ENCODE measurements at regions not wholly inside any gene's neighbourhood (a gene's known extent, or its start where the extent isn't known, plus 50 kb on each side); places are given as distances from the start of the nearest gene placed in this dataset.

DNA sequence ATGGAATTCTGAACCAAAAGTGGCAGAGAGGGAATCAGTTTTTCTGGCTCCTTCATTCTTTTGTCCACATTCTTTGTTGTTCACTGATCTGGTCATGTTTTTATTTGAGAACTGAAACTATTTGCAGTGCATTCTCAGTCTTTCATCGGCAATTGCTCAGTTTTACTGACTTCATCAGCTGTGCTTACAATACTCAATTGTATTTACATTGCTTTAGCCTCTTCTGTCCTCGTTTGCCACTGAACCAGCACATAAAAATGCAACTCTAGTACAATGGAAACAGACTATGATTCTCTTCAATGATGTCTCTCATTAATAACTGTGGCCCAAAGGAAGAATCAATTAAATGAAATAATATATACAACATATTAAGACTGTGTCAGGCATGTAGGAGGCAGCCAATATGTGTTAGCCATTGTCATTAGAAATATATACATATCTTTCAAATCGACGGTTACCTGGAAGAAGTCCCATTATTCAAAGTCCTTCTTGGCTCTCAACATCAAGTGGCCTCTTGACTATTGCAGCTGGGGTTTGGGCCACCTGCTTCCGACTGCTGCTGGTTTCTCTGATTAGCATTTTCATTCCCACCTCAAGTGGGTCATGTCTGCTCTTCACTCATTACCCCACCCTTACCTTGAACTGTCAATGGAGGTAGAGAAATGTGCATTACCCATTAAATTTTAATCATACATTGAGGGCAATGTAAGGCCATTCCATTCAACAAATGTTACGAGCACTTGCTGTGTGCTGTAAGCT is 600.1 kb downstream of the INSC start:
- H3K36me3 ChIP-seq (ENCODE audit: insufficient read depth, low read length) = no peaks in the 10 kb centered on the region
- no peak overlapping the region for H3K4me3 ChIP-seq (ENCODE audit: low read length)
- H3K9me3 ChIP-seq (ENCODE audit: low read length) = no peaks in the 10 kb centered on the region
- no peak overlapping the region for H3K27ac ChIP-seq (ENCODE audit: low read length)
- no peak overlapping the region for H3K4me2 ChIP-seq (ENCODE audit: low read depth, low read length, poor library complexity, severe bottlenecking)
- no peak overlapping the region for H2AFZ ChIP-seq (ENCODE audit: low read length)
- no peaks in the 10 kb centered on the region for H3K4me1 ChIP-seq (ENCODE audit: low read length)
- no peaks in the 10 kb centered on the region for H3K27me3 ChIP-seq (ENCODE audit: low read length)
- no peaks in the 10 kb centered on the region for H3K79me2 ChIP-seq (ENCODE audit: low read length)
- H4K20me1 ChIP-seq (ENCODE audit: insufficient read depth, low read depth, low read length) = no peaks in the 10 kb centered on the region
- 0 out of 2 replicates have a peak, but pooled peaks cover 3% of the 10 kb centered on the region for H3K9me2 ChIP-seq (replicated peaks; ENCODE audit: insufficient read depth, low read length)
- DNase-seq = no peak
- H3K9ac ChIP-seq (ENCODE audit: low read length) = no peak overlapping the region

DNA sequence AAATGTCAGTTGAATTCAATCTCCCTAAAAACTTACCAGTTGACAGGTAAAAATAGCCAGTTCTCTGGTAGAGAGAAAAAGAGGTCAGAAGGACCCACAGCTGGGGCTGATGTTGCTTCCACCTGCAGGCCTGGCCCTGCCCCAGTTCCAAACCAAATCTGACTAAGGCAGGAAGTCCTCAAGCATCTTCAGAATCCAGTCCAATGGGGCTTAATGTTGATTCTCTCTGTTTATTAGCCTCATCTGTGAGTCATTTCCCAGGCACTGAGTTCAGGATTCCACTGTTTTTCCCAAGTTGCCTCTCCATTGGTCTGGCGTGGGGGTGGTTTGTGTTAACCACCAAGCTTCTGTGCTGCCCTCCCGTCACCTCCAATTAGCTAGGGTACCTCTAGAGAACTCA is 601.8 kb downstream of the INSC start:
- H3K79me2 ChIP-seq (ENCODE audit: low read length) = no peaks in the 10 kb centered on the region
- H3K27me3 ChIP-seq (ENCODE audit: low read length) = no peaks in the 10 kb centered on the region
- no peak overlapping the region for H3K9ac ChIP-seq (ENCODE audit: low read length)
- no peaks in the 10 kb centered on the region for H3K4me1 ChIP-seq (ENCODE audit: low read length)
- H3K9me3 ChIP-seq (ENCODE audit: low read length) = no peaks in the 10 kb centered on the region
- no peak overlapping the region for H3K4me2 ChIP-seq (ENCODE audit: low read depth, low read length, poor library complexity, severe bottlenecking)
- no peaks in the 10 kb centered on the region for H4K20me1 ChIP-seq (ENCODE audit: insufficient read depth, low read depth, low read length)
- no peak for DNase-seq
- no peak overlapping the region for H3K4me3 ChIP-seq (ENCODE audit: low read length)
- 0 out of 2 replicates have a peak, but pooled peaks cover 3% of the 10 kb centered on the region for H3K9me2 ChIP-seq (replicated peaks; ENCODE audit: insufficient read depth, low read length)
- no peak overlapping the region for H3K27ac ChIP-seq (ENCODE audit: low read length)
- H2AFZ ChIP-seq (ENCODE audit: low read length) = no peak overlapping the region
- no peaks in the 10 kb centered on the region for H3K36me3 ChIP-seq (ENCODE audit: insufficient read depth, low read length)

DNA sequence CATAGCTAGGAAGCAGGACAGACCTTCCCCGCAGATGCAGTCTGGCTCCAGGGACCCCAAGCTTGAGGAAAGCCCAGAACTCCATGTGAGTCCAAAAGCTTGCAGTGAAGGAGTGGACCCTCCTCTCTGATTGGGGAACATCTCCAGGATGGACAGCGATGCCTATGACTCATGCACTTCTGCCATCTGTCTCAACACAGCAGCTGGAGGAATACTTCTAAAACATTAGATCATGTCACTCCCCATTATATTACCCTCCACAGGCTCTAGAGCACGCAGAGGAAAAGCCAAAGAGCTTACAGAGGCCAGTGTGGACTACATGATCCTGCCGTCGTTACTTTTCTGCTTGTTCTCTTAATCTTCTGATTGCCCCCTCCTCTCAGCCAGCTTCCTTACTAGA is 605.7 kb downstream of the INSC start:
- no peak for DNase-seq
- Histone ChIP-seq H3K36me3 (ENCODE audit: insufficient read depth, low read length) (no peaks in the 10 kb centered on the region), H3K27me3 (ENCODE audit: low read length) (no peaks in the 10 kb centered on the region), H3K4me3 (ENCODE audit: low read length) (no peak overlapping the region), H4K20me1 (ENCODE audit: insufficient read depth, low read depth, low read length) (no peaks in the 10 kb centered on the region), H3K4me2 (ENCODE audit: low read depth, low read length, poor library complexity, severe bottlenecking) (no peak overlapping the region), H3K9ac (ENCODE audit: low read length) (no peak overlapping the region), H3K79me2 (ENCODE audit: low read length) (no peaks in the 10 kb centered on the region), H3K9me2 (replicated peaks; ENCODE audit: insufficient read depth, low read length) (no peaks in the 10 kb centered on the region), H3K27ac (ENCODE audit: low read length) (no peak overlapping the region), H3K9me3 (ENCODE audit: low read length) (no peaks in the 10 kb centered on the region), H3K4me1 (ENCODE audit: low read length) (no peaks in the 10 kb centered on the region), H2AFZ (ENCODE audit: low read length) (no peak overlapping the region)

DNA sequence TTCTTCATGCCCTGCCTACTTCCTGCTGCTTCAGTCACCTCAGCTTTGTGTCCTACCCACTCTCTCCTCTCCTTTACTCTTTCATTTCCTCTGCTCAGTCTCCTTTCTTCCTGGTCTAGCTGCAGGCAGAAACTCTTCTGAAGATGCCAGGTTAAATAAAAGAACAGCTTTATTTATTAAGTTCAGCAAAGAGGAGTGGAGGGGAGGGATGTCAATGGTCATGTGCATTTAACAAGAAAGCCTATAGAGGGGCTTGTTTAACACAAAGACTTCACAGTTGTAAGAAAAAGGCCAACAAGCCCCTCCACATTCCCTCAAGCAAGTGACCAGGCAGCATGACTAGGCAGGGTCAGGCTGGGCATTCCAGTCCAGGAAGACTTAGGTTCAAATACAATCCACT is 609.2 kb downstream of the INSC start:
- no peaks in the 10 kb centered on the region for H3K4me1 ChIP-seq (ENCODE audit: low read length)
- no peaks in the 10 kb centered on the region for H3K9me3 ChIP-seq (ENCODE audit: low read length)
- H3K9me2 ChIP-seq (replicated peaks; ENCODE audit: insufficient read depth, low read length) = no peaks in the 10 kb centered on the region
- no peak overlapping the region for H3K27ac ChIP-seq (ENCODE audit: low read length)
- no peaks in the 10 kb centered on the region for H4K20me1 ChIP-seq (ENCODE audit: insufficient read depth, low read depth, low read length)
- no peaks in the 10 kb centered on the region for H3K79me2 ChIP-seq (ENCODE audit: low read length)
- no peak overlapping the region for H3K9ac ChIP-seq (ENCODE audit: low read length)
- H3K4me2 ChIP-seq (ENCODE audit: low read depth, low read length, poor library complexity, severe bottlenecking) = no peak overlapping the region
- H3K4me3 ChIP-seq (ENCODE audit: low read length) = no peak overlapping the region
- H2AFZ ChIP-seq (ENCODE audit: low read length) = no peak overlapping the region
- no peak for DNase-seq
- no peaks in the 10 kb centered on the region for H3K36me3 ChIP-seq (ENCODE audit: insufficient read depth, low read length)
- H3K27me3 ChIP-seq (ENCODE audit: low read length) = no peaks in the 10 kb centered on the region

DNA sequence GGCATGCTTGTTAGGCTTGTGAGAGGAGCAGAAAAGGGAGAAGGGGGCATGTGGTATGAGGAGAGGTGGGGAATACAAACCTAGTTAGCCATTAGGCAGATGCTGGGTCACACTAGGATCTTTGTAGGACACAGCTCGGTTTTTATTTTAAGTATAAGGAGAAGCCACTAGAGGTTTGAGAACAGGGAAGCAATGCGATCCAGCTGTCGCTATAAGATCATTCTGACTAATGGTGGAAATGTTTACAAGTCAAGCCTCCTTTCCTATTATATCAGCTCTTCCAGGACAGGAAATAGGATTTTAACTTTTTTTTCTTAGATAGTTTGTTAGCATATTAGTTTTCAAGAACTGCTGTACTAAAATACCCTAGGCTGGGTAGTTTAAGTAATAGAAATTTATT is 609.9 kb downstream of the INSC start:
- no peak overlapping the region for H3K9ac ChIP-seq (ENCODE audit: low read length)
- H3K9me2 ChIP-seq (replicated peaks; ENCODE audit: insufficient read depth, low read length) = no peaks in the 10 kb centered on the region
- H4K20me1 ChIP-seq (ENCODE audit: insufficient read depth, low read depth, low read length) = no peaks in the 10 kb centered on the region
- DNase-seq = no peak
- no peak overlapping the region for H2AFZ ChIP-seq (ENCODE audit: low read length)
- H3K4me2 ChIP-seq (ENCODE audit: low read depth, low read length, poor library complexity, severe bottlenecking) = no peak overlapping the region
- no peak overlapping the region for H3K27ac ChIP-seq (ENCODE audit: low read length)
- no peak overlapping the region for H3K4me3 ChIP-seq (ENCODE audit: low read length)
- no peaks in the 10 kb centered on the region for H3K27me3 ChIP-seq (ENCODE audit: low read length)
- no peaks in the 10 kb centered on the region for H3K79me2 ChIP-seq (ENCODE audit: low read length)
- H3K4me1 ChIP-seq (ENCODE audit: low read length) = no peaks in the 10 kb centered on the region
- no peaks in the 10 kb centered on the region for H3K9me3 ChIP-seq (ENCODE audit: low read length)
- no peaks in the 10 kb centered on the region for H3K36me3 ChIP-seq (ENCODE audit: insufficient read depth, low read length)

DNA sequence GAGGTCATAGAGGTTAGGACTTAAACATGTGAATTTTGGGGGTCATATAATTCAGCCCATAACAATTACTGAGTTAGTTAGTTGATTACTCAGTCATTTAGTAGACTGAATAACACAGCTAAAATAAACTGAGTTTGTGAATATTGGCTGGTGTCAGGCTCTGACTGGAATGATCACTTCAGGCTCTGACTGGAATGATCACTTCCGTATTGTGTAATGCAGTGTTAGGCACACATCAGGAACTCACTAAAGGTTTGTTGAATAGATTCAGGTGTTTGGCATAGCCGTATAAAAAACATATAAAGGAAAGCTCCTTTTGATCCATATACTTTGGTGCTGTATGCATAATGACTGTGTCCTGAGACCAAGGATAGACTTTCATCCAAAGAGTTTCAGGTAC is 610.5 kb downstream of the INSC start:
- no peaks in the 10 kb centered on the region for H4K20me1 ChIP-seq (ENCODE audit: insufficient read depth, low read depth, low read length)
- no peaks in the 10 kb centered on the region for H3K79me2 ChIP-seq (ENCODE audit: low read length)
- H3K36me3 ChIP-seq (ENCODE audit: insufficient read depth, low read length) = no peaks in the 10 kb centered on the region
- H3K4me3 ChIP-seq (ENCODE audit: low read length) = no peak overlapping the region
- H3K9me3 ChIP-seq (ENCODE audit: low read length) = no peaks in the 10 kb centered on the region
- no peak overlapping the region for H3K27ac ChIP-seq (ENCODE audit: low read length)
- H3K9me2 ChIP-seq (replicated peaks; ENCODE audit: insufficient read depth, low read length) = no peaks in the 10 kb centered on the region
- H2AFZ ChIP-seq (ENCODE audit: low read length) = no peak overlapping the region
- no peaks in the 10 kb centered on the region for H3K4me1 ChIP-seq (ENCODE audit: low read length)
- H3K9ac ChIP-seq (ENCODE audit: low read length) = no peak overlapping the region
- no peak for DNase-seq
- H3K4me2 ChIP-seq (ENCODE audit: low read depth, low read length, poor library complexity, severe bottlenecking) = no peak overlapping the region
- no peaks in the 10 kb centered on the region for H3K27me3 ChIP-seq (ENCODE audit: low read length)

DNA sequence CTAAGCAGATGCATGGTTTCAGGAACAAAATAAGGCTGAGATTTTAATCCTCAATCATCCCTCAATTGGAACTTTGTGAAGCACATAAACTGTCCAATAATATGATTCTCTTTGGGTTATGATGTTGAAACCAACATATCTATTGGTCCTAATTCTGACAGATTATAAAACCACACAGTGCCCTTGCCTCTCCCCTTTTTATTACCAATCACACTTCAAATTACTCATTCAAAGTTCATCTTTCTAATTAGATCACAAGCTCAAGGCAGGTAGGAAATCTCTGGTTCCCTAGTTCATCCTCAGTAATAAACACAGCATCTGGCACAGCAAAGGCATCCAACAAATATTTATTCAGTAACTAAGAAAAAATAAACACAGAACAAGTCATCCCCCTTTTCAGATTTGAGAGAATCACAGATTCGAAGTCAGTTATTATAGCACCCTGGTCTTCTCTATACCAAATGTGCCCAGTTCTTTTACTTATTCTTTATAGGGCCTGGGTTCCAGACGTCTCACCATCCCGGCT is 611.6 kb downstream of the INSC start:
- Histone ChIP-seq H2AFZ (ENCODE audit: low read length) (no peak overlapping the region), H3K4me1 (ENCODE audit: low read length) (no peaks in the 10 kb centered on the region), H3K4me2 (ENCODE audit: low read depth, low read length, poor library complexity, severe bottlenecking) (no peak overlapping the region), H3K79me2 (ENCODE audit: low read length) (no peaks in the 10 kb centered on the region), H3K4me3 (ENCODE audit: low read length) (no peak overlapping the region), H3K9me2 (replicated peaks; ENCODE audit: insufficient read depth, low read length) (no peaks in the 10 kb centered on the region), H3K9ac (ENCODE audit: low read length) (no peak overlapping the region), H3K27ac (ENCODE audit: low read length) (no peak overlapping the region), H4K20me1 (ENCODE audit: insufficient read depth, low read depth, low read length) (no peaks in the 10 kb centered on the region), H3K27me3 (ENCODE audit: low read length) (no peaks in the 10 kb centered on the region), H3K9me3 (ENCODE audit: low read length) (no peaks in the 10 kb centered on the region), H3K36me3 (ENCODE audit: insufficient read depth, low read length) (no peaks in the 10 kb centered on the region)
- DNase-seq = no peak

DNA sequence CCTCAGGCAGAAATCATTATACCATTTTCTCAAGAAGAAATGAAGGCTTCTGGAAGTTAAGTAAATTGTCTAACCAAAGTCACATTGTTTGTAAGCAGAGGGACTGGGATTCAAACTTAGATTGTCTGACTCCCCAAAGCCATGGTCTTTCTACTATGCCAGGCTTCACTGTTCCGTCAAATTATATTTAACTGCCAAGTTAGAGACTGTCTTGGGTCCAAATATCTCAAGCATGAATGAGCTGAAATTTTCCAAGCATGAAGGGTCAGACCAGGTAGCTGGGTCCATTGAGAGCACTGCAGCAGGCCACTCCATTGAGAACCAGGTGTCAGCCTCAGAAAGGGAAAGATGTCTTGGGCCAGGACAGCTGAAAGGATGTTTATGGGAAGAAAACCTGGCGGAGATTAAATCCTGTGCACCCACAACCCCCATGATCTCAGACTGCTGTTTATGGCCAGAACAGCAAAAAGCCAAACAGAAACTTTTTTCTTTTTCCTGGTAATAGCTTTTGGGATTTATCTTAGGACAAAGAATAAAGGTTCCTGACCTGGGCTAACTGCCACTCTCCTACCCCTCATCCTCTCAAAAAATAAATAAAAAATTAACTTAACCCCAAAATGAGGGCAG is 612.3 kb downstream of the INSC start:
- Histone ChIP-seq H4K20me1 (ENCODE audit: insufficient read depth, low read depth, low read length) (no peaks in the 10 kb centered on the region), H3K9me2 (replicated peaks; ENCODE audit: insufficient read depth, low read length) (no peaks in the 10 kb centered on the region), H3K4me3 (ENCODE audit: low read length) (no peak overlapping the region), H2AFZ (ENCODE audit: low read length) (no peak overlapping the region), H3K9me3 (ENCODE audit: low read length) (no peaks in the 10 kb centered on the region), H3K79me2 (ENCODE audit: low read length) (no peaks in the 10 kb centered on the region), H3K36me3 (ENCODE audit: insufficient read depth, low read length) (no peaks in the 10 kb centered on the region), H3K27me3 (ENCODE audit: low read length) (no peaks in the 10 kb centered on the region), H3K4me2 (ENCODE audit: low read depth, low read length, poor library complexity, severe bottlenecking) (no peak overlapping the region), H3K4me1 (ENCODE audit: low read length) (no peaks in the 10 kb centered on the region), H3K27ac (ENCODE audit: low read length) (no peak overlapping the region), H3K9ac (ENCODE audit: low read length) (no peak overlapping the region)
- peak; percentile 19 for DNase-seq
